ENCODE measurements at regions not wholly inside any gene's neighbourhood (a gene's known extent, or its start where the extent isn't known, plus 50 kb on each side); places are given as distances from the start of the nearest gene placed in this dataset.

DNA sequence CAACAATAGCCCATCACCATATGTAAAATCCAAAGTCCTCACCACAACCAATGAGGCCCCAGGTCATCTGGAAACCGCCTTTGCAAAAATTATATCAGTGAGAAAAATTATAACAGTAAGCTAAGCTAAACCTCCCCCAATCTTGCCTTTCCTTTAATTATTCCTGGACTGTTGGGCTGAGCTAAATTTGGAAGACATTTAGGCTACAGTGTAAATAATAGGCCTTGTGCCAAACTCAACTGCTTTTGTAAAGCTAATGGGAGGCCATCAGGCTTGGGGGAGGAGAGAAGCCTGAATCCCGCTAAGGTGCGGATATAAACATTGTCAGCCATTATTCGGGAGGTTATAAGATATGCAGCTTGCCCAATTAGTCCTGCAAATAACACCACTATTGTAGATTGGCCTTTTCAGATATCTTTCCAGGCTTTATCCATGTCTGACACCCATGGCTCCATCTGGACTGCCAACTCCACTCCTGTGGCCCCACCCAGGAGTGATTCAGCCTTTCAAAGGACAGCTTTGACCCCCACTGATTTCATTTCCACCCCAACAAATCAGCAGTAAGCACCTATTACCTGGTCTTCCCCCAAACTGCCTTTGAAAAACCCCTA is 53.0 kb upstream of the CA12 start:
- ChIA-PET POLR2A (no interaction called here), CTCF (interaction anchor here (0.7 to 1.6 kb wide), 2 partner anchors 32 to 142 kb away, joined by 3 read pairs; no protein-coding TSS in a partner anchor)
- no peak for DNase-seq (ENCODE audit: low read depth)
- Histone ChIP-seq H3K36me3 (ENCODE audit: control insufficient read depth, insufficient read depth, low read length) (no peaks in the 10 kb centered on the region), H3K27me3 (ENCODE audit: control insufficient read depth, insufficient read depth, low read length) (no peaks in the 10 kb centered on the region), H3K4me3 (ENCODE audit: low read depth, low read length) (no peak overlapping the region)
- TF ChIP-seq CTCF (IDR thresholded peaks at IDR 0.05; ENCODE audit: insufficient read depth, low read depth, low read length): no peak

GRCh38 chr15:63435204-63435820 is 53.7 kb upstream of the CA12 start:
- no peak for DNase-seq (ENCODE audit: low read depth)
- ChIA-PET POLR2A (no interaction called here), CTCF (interaction anchor here (1.6 kb wide), 1 partner anchor 142 kb away, joined by 3 read pairs; no protein-coding TSS in a partner anchor)
- TF ChIP-seq CTCF (IDR thresholded peaks at IDR 0.05; ENCODE audit: insufficient read depth, low read depth, low read length): no peak
- Histone ChIP-seq H3K27me3 (ENCODE audit: control insufficient read depth, insufficient read depth, low read length) (no peaks in the 10 kb centered on the region), H3K36me3 (ENCODE audit: control insufficient read depth, insufficient read depth, low read length) (no peaks in the 10 kb centered on the region), H3K4me3 (ENCODE audit: low read depth, low read length) (no peak overlapping the region)

DNA sequence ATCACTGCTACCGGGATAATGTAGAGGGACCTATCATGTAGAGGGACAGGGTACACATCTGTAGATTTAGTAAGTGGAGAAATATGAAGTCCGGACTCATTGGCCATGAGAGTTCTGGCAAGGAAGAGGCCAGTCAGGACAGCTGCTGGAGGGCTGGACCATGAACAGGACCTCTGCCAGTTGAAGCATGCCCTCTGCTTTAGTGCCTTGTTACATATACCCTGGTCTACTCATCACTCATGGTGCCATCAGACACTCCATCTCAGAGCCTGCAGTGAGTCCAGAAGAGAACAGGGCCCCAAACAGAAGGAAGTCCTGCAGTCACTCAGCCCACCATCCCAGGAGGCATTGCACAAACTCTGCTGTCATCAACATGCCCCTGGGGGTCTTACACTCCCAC is 54.7 kb upstream of the CA12 start:
- Histone ChIP-seq H3K36me3 (ENCODE audit: control insufficient read depth, insufficient read depth, low read length) (no peaks in the 10 kb centered on the region), H3K4me3 (ENCODE audit: low read depth, low read length) (no peak overlapping the region), H3K27me3 (ENCODE audit: control insufficient read depth, insufficient read depth, low read length) (no peaks in the 10 kb centered on the region)
- ChIA-PET CTCF (interaction anchor here (1.7 kb wide), 2 partner anchors 14 to 30 kb away, joined by 4 to 6 read pairs; no protein-coding TSS in a partner anchor), POLR2A (no interaction called here)
- no peak for DNase-seq (ENCODE audit: low read depth)
- no peak for TF ChIP-seq CTCF (IDR thresholded peaks at IDR 0.05; ENCODE audit: insufficient read depth, low read depth, low read length)

DNA sequence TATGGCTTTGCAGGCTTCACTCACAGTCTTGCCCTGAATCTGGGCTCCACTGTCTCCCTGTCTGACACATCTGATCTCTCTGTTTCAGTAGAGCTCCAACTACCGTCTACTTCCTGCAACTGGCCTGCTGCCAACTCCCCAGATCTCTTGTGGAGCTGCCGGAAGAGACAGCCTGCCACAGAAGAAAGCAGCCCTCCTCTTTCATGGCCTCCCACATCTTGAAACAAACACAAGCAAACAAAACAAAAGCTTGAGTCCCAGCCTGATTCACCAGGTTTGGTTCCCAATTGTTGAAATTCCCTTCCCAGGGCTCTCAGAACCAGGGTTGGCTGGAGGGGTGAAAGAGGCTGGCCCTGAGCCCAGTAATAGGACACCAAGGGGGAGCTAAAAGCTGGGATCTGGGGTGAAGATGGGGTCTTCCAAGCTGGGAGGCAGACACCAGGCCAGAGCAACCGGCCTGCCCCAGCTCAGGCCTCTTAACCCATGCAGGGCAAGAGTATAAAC is 55.3 kb upstream of the CA12 start:
- H3K36me3 ChIP-seq (ENCODE audit: control insufficient read depth, insufficient read depth, low read length): no peaks in the 10 kb centered on the region
- no peak for TF ChIP-seq CTCF (IDR thresholded peaks at IDR 0.05; ENCODE audit: insufficient read depth, low read depth, low read length)
- no peak for DNase-seq (ENCODE audit: low read depth)
- no peaks in the 10 kb centered on the region for H3K27me3 ChIP-seq (ENCODE audit: control insufficient read depth, insufficient read depth, low read length)
- CTCF ChIA-PET: interaction anchor here (0.7 to 1.7 kb wide), 5 partner anchors 14 to 98 kb away, joined by 3 to 6 read pairs (median 3); no protein-coding TSS in a partner anchor
- POLR2A ChIA-PET: no interaction called here
- no peak overlapping the region for H3K4me3 ChIP-seq (ENCODE audit: low read depth, low read length)

DNA sequence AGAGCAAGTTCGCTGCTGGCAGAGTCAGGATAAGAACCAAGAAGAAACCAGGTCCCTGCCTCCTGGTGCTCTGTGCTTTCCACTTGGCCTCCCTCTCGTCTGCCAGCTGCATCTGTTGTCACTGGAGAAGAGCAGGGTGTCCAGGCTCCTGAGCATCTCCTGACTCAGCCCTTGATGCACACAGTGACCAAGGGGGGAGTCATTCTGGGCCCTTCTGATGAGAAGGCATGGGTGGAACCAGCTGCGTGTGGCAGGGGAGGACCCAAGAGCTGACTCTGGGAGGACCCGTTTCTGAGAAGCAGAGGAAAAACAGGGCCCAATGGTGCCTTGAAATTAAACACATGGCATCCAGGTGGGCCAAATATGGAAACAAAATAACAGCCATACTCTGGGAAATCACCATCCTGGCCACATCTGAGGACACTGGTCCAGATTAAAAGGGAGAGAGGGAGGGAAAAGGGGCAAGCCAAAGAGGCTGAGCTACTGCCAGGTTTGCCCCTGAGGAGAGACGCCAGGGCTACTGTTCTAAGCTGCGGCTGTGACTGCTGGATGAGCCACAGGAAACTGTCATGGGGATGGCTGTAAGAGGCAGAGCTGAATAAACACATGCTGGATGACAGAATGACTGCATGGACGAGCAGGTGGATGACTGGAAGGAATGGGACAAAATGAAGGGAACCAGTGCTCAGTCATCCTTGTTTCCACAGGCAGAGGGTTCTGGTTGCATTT is 58.1 kb upstream of the CA12 start:
- ChIA-PET POLR2A (no interaction called here), CTCF (interaction anchor here (0.8 to 1.0 kb wide), 2 partner anchors 14 to 27 kb away, joined by 3 read pairs; no protein-coding TSS in a partner anchor)
- DNase-seq (ENCODE audit: low read depth): no peak
- no peaks in the 10 kb centered on the region for H3K36me3 ChIP-seq (ENCODE audit: control insufficient read depth, insufficient read depth, low read length)
- no peak overlapping the region for H3K4me3 ChIP-seq (ENCODE audit: low read depth, low read length)
- TF ChIP-seq CTCF (IDR thresholded peaks at IDR 0.05; ENCODE audit: insufficient read depth, low read depth, low read length): no peak
- H3K27me3 ChIP-seq (ENCODE audit: control insufficient read depth, insufficient read depth, low read length): no peaks in the 10 kb centered on the region

Measured in BJ (cell line).